ENCODE measurements at regions not wholly inside any gene's neighbourhood (a gene's known extent, or its start where the extent isn't known, plus 50 kb on each side); places are given as distances from the start of the nearest gene placed in this dataset.

GRCh38 chr3:66629150-66629981 is 128.5 kb upstream of the LRIG1 start:
- Histone ChIP-seq H3K36me3 (ENCODE audit: insufficient read depth, low read length) (no peaks in the 10 kb centered on the region), H3K4me1 (ENCODE audit: insufficient read depth, low read length, severe bottlenecking) (no peaks in the 10 kb centered on the region), H2AFZ (ENCODE audit: low read length) (no peak overlapping the region), H3K79me2 (ENCODE audit: insufficient read depth, low read length) (no peaks in the 10 kb centered on the region), H3K9me2 (ENCODE audit: low read depth, low read length) (no peaks in the 10 kb centered on the region), H3K9me3 (ENCODE audit: low read length) (no peaks in the 10 kb centered on the region), H3K4me2 (ENCODE audit: low read length) (no peak overlapping the region), H3F3A (ENCODE audit: insufficient read depth, low read length) (no peaks in the 10 kb centered on the region), H3K9ac (ENCODE audit: low read length) (no peak overlapping the region), H3K27ac (ENCODE audit: low read depth, low read length, poor library complexity, severe bottlenecking) (no peak overlapping the region), H3K27me3 (ENCODE audit: insufficient read depth, low read length) (no peaks in the 10 kb centered on the region), H3K4me3 (ENCODE audit: low read depth, low read length, poor library complexity, severe bottlenecking) (no peak overlapping the region), H4K20me1 (ENCODE audit: insufficient read depth, low read length) (no peaks in the 10 kb centered on the region)
- TF ChIP-seq, protein P1, sequence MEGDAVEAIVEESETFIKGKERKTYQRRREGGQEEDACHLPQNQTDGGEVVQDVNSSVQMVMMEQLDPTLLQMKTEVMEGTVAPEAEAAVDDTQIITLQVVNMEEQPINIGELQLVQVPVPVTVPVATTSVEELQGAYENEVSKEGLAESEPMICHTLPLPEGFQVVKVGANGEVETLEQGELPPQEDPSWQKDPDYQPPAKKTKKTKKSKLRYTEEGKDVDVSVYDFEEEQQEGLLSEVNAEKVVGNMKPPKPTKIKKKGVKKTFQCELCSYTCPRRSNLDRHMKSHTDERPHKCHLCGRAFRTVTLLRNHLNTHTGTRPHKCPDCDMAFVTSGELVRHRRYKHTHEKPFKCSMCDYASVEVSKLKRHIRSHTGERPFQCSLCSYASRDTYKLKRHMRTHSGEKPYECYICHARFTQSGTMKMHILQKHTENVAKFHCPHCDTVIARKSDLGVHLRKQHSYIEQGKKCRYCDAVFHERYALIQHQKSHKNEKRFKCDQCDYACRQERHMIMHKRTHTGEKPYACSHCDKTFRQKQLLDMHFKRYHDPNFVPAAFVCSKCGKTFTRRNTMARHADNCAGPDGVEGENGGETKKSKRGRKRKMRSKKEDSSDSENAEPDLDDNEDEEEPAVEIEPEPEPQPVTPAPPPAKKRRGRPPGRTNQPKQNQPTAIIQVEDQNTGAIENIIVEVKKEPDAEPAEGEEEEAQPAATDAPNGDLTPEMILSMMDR (IDR thresholded peaks at IDR 0.05; ENCODE audit: low read length), result no peak
- TF ChIP-seq EZH2 (IDR thresholded peaks at IDR 0.05; ENCODE audit: borderline replicate concordance, low read length), result no peak

GRCh38 chr3:66629982-66630368 is 129.2 kb upstream of the LRIG1 start:
- H3K9me2 ChIP-seq (ENCODE audit: low read depth, low read length), result no peaks in the 10 kb centered on the region
- no peaks in the 10 kb centered on the region for H3K9me3 ChIP-seq (ENCODE audit: low read length)

DNA sequence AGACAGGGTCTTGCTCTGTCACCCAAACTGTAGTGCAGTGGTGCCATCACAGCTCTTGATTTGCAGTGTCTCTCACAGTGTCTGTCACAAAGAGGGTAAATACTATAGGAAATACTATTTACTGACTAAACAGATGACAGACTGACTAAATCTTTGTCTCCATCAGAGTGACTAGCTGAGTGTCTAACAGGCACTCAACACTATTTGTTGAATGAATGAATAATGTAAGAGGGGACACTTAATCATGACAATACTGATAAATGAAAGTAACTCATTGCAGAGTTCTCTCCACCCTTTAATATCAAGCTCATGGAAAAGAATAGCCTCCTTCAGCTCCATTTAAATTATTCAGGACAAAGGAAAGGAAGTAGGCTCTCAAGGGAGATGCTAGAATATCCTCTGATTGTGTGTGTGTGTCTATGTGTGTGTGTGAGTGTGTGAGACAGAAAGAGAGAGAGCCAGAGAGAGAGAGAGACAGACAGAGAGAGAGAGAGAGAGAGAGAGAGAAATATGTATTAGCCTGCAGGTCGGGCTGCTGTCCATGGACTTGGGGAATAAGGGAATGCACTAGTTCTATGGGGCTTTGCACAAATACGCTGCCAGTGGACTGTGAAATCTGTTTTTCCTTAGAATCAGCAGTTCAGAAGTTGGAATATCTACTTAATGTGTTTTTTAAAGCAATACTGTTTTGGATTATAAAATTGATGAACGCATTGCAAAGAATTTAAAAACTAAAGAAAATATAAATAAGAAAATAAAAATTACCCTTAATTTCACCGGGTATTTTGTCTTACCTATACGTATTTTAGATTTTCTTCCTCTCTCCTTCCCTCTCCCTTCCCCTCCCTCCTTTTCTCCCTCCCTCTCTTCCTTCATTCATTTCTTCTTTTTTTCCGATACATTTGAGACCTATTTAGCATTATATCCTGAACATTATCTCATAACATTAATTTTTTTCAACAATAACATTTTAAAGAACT is 132.9 kb upstream of the LRIG1 start:
- H4K20me1 ChIP-seq (ENCODE audit: insufficient read depth, low read length), result no peaks in the 10 kb centered on the region
- no peak overlapping the region for H3K4me3 ChIP-seq (ENCODE audit: low read depth, low read length, poor library complexity, severe bottlenecking)
- H3K27ac ChIP-seq (ENCODE audit: low read depth, low read length, poor library complexity, severe bottlenecking), result no peak overlapping the region
- no peaks in the 10 kb centered on the region for H3K36me3 ChIP-seq (ENCODE audit: insufficient read depth, low read length)
- no peaks in the 10 kb centered on the region for H3K4me1 ChIP-seq (ENCODE audit: insufficient read depth, low read length, severe bottlenecking)
- H3K79me2 ChIP-seq (ENCODE audit: insufficient read depth, low read length), result no peaks in the 10 kb centered on the region
- no peak for TF ChIP-seq EZH2 (IDR thresholded peaks at IDR 0.05; ENCODE audit: borderline replicate concordance, low read length)
- H3K9ac ChIP-seq (ENCODE audit: low read length), result no peak overlapping the region
- no peaks in the 10 kb centered on the region for H3K27me3 ChIP-seq (ENCODE audit: insufficient read depth, low read length)
- H2AFZ ChIP-seq (ENCODE audit: low read length), result no peak overlapping the region
- no peaks in the 10 kb centered on the region for H3K9me3 ChIP-seq (ENCODE audit: low read length)
- no peaks in the 10 kb centered on the region for H3K9me2 ChIP-seq (ENCODE audit: low read depth, low read length)
- H3F3A ChIP-seq (ENCODE audit: insufficient read depth, low read length), result no peaks in the 10 kb centered on the region
- no peak overlapping the region for H3K4me2 ChIP-seq (ENCODE audit: low read length)

More at GRCh38 chr3:66629982-66630368, 129.2 kb upstream of the LRIG1 start:
- H3K27ac ChIP-seq (ENCODE audit: low read depth, low read length, poor library complexity, severe bottlenecking), result no peak overlapping the region
- no peaks in the 10 kb centered on the region for H3K36me3 ChIP-seq (ENCODE audit: insufficient read depth, low read length)
- no peak overlapping the region for H2AFZ ChIP-seq (ENCODE audit: low read length)
- no peak for TF ChIP-seq EZH2 (IDR thresholded peaks at IDR 0.05; ENCODE audit: borderline replicate concordance, low read length)
- TF ChIP-seq, protein P1 (IDR thresholded peaks at IDR 0.05; ENCODE audit: low read length), result no peak
- H4K20me1 ChIP-seq (ENCODE audit: insufficient read depth, low read length), result no peaks in the 10 kb centered on the region
- H3K4me1 ChIP-seq (ENCODE audit: insufficient read depth, low read length, severe bottlenecking), result no peaks in the 10 kb centered on the region
- H3F3A ChIP-seq (ENCODE audit: insufficient read depth, low read length), result no peaks in the 10 kb centered on the region
- H3K4me2 ChIP-seq (ENCODE audit: low read length), result no peak overlapping the region
- H3K9ac ChIP-seq (ENCODE audit: low read length), result no peak overlapping the region
- H3K79me2 ChIP-seq (ENCODE audit: insufficient read depth, low read length), result no peaks in the 10 kb centered on the region
- no peak overlapping the region for H3K4me3 ChIP-seq (ENCODE audit: low read depth, low read length, poor library complexity, severe bottlenecking)
- H3K27me3 ChIP-seq (ENCODE audit: insufficient read depth, low read length), result no peaks in the 10 kb centered on the region
